ENCODE measurements at regions not wholly inside any gene's neighbourhood (a gene's known extent, or its start where the extent isn't known, plus 50 kb on each side); places are given as distances from the start of the nearest gene placed in this dataset.

- TF ChIP-seq CTCF (IDR thresholded peaks at IDR 0.05 in 8 of 11, conservative IDR thresholded peaks at IDR 0.05 in 3 of 11) (no peak), POLR2AphosphoS5 (IDR thresholded peaks at IDR 0.05) (no peak)
These were observed 136.7 kb upstream of the GMDS start for GRCh38 chr6:2381872-2382661.
